B cell (primary cell): ENCODE measurements at regions not wholly inside any gene's neighbourhood (a gene's known extent, or its start where the extent isn't known, plus 50 kb on each side); places are given as distances from the start of the nearest gene placed in this dataset.

Experiments used
- CTCF ChIP-seq: fragments of 200-600 bp; IDR thresholded peaks from one replicate; pipeline ENCODE4 v1.8.0; 2022; ENCODE audit warnings: antibody characterized with exemption, mild to moderate bottlenecking
- EZH2 ChIP-seq: IDR thresholded peaks from 2 replicates; pipeline ENCODE4 v1.6.1; 2012; ENCODE audit warnings: borderline replicate concordance, low read depth, mild to moderate bottlenecking, moderate library complexity, low read length; ENCODE audit not compliant: insufficient read depth, poor library complexity, severe bottlenecking

GRCh38 chr7:16026253-16027020, 340.0 kb upstream of the MEOX2 start:
- TF ChIP-seq CTCF = no peak
- TF ChIP-seq EZH2 = no peak
